HG03175 (cell line): ENCODE measurements at regions not wholly inside any gene's neighbourhood (a gene's known extent, or its start where the extent isn't known, plus 50 kb on each side); places are given as distances from the start of the nearest gene placed in this dataset.

Experiments
- ATAC-seq: cut with Tn5 transposase; IDR thresholded peaks from one replicate; pipeline ENCODE4 v1.9.1; 2021; ENCODE audit warnings: mild to moderate bottlenecking, moderate library complexity; ENCODE audit not compliant: unreplicated experiment

GRCh38 chr5:6176102-6176693, 202.1 kb downstream of the MED10 start:
- ATAC-seq = no peak

GRCh38 chr5:6175172-6175854, 203.0 kb downstream of the MED10 start:
- no peak for ATAC-seq

GRCh38 chr5:6169660-6170059, 208.7 kb downstream of the MED10 start:
- no peak for ATAC-seq

DNA sequence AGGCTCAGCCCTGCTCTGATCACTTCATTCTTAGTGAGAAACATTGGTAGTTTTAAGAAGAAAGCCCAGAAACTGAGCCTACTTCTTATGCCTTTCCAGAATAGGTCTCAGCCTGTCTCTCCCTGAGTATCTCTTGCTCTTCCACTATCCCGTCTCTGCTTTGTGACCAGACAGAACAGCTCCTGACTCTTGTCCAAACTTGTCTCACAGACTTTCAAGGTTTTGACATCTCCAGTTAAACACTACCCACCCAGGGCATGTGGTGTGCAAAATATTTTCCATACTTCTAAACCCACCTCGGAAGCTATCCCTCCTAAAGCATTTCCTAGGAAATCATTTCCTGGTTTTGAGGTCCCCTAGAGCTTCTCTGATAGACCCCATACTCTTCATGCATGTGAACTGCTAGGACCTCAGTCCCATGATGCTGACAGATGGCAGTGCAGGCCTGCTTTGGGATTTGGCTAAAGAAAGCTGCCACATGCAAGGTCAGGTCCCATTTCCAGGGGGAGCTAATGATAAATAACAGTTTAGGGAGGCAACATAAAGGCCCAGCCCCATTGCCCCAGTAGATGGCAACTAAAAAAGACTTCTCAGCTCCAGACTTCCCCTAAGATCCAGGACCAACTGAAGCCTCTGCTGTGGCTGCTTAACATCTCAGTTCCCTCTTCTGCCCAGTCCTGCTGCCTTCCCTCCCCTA, 211.5 kb downstream of the MED10 start:
- ATAC-seq = no peak

- ATAC-seq = no peak
These were observed 214.4 kb downstream of the MED10 start for GRCh38 chr5:6163913-6164312.

DNA sequence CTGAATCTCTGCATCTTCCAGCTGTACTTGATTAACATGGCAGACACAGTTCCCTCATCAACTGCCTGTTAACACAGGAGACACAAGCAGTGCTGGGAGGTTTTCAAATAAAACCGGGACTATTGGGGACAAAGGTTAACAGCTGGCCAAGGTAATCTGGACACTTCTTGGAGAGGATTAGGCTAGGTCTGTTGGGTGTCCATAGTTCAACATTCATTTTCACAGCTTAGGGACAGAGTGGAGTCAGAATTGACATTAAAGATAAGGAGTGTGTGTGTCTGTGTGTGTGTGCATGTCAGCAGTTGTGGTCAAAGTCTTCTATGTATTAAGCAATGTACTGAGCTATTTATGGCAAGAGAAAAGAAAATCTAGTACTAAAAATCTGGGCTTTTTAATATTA, 216.2 kb downstream of the MED10 start:
- no peak for ATAC-seq

DNA sequence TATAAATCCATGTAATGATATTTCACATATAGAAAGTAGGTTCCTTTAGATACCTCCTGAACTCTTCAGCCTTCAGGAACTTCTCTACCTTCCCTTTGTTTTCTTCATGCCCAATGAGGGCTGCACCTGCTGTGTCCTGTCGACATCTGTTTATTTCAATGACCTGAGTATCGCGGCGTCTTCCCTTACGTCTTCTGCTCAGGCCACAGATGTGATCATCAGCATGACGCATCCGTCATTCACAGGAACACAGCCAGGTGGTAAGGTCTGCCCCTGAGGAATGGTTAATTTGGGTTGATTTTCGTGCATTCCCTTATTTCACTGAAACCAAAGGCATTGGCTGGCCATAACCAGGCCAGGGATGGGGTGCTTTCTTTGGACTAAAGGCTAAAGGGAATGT, 217.1 kb downstream of the MED10 start:
- no peak for ATAC-seq

DNA sequence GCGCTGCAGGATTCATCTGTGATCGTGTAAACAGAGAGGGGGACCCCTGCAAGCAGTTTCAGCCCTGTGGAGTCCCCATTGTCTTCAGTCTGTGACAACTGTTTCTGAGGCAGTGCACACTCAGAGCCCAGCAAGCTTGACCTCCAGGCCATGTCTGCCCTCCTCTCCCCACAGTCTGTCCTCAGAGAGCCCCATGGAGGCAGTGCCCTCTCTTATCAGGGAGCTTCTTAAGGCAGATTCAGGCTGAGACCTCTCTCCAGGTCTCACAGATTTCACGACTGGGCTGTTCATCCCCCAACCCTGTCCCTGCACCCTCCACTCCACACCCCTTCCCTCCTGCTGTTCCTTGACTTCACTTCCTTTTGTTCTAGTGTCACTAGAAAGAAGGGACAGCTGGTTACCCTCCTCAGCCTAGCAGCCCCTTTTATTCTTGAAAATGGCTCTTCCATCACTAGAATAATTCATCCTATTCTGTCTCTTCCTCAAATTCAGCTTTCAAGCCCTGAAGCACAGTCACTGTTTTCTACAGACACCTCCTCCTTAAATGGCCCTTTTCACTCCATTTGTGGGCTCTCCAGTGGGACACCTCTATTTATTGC, 218.4 kb downstream of the MED10 start:
- no peak for ATAC-seq

DNA sequence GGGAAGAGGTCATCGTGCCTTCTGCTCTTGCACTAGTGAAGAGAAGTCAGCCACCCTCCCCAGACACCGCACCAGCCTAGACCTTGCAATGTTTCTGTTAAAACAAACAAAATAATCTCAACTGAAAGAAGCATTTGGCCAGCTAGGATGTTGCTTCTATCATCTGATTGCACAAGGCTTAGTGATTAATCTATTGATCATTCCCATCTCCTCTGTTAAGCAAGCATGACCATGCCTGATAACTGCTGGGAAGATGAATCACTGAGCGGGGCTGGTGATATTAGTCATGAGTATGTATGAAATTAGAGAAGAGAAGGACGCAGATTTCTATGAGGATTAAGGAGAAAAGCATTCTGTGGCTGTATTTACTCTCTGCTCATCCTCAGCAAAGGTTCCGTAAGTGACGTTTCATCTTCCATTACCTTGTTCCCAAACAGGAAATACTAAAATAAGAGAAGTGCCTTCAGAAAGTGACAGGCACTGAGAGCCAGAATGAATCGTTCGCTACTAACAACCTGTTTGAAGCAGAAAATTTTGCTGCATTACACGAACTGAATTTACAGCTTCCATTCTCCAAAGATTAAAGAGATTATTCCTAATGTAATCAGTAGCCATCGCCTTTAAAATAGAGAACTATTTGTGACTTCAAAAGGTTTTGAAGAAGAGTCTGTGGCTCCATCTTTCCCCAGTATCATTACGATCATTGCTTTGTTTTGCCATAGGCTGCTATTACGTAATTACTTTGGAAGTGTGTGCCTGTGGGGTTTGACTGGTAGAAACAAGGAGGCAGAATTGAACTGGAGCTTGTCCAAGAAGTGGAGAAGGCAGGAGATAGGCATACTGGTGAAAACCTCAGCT, 219.1 kb downstream of the MED10 start:
- no peak for ATAC-seq

GRCh38 chr5:6154216-6154615, 224.1 kb downstream of the MED10 start:
- no peak for ATAC-seq

GRCh38 chr5:6146271-6146670, 232.1 kb downstream of the MED10 start:
- ATAC-seq = no peak

GRCh38 chr5:6145616-6146237, 232.6 kb downstream of the MED10 start:
- ATAC-seq = no peak

- ATAC-seq = no peak
These were observed 234.8 kb downstream of the MED10 start for GRCh38 chr5:6143523-6143922.

GRCh38 chr5:6142353-6142752, 236.0 kb downstream of the MED10 start:
- no peak for ATAC-seq

- ATAC-seq = no peak
These were observed 238.1 kb downstream of the MED10 start for GRCh38 chr5:6140219-6140618.

DNA sequence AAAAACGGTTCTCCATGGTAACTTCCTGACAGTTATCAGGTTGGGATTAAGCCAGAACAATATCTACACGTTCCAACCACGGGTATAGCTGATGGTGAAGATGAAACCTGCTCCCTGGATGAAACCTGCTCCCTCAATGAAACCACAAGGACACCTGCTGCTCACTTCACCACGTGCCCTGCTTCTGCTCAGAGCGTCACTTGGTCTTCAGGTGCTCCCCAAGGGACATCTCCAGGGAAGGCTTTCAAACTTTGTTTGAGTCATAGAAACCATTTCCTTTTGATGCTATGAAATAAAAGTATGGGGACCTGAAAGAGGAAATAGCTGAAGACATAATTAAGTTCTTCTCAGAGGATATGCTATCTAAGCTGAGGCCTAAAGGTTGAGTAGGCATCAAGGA, 242.4 kb downstream of the MED10 start:
- ATAC-seq = peak; percentile 64

DNA sequence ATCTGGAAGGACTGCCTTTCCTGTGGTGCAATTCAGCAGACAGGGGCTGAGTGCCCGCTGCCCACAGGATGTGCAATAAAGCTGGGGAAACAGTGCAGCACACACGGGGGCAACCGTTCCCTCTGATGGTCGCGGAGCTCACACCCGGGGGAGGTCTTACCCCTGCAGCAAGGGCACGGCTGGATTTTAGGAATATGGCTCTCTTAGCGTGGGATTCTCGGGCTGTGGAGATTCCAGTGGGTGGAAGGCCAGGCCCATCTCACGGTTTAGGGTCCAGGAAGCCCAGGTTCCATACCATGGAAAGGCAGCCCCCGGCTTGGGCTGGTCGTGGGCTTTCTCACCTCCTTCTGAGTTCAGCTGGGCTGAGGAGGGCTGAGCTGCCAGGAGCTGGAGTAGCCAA, 244.1 kb downstream of the MED10 start:
- ATAC-seq = no peak

- no peak for ATAC-seq
These were observed 252.6 kb downstream of the MED10 start for GRCh38 chr5:6125781-6126180.

GRCh38 chr5:6118691-6119090, 259.7 kb downstream of the MED10 start:
- no peak for ATAC-seq

DNA sequence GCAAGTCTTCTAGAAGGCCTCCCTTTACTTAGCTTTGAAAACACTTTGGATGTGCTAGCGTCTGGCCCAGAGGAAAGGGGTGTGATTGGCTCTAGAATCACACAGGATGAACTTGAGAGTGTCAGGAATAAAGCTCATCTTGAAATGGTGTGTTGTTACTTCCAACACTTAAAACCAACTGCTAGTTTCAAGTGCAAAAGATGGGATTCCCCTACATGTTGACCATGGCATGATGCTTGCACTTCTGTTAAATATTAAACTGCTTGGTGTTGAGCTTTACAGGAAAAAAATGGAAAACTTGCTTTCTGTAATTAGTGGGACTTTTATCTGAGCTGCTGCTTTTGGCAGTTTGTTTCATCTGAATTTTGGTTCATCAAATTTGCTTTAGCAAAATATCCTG, 261.1 kb downstream of the MED10 start:
- no peak for ATAC-seq

DNA sequence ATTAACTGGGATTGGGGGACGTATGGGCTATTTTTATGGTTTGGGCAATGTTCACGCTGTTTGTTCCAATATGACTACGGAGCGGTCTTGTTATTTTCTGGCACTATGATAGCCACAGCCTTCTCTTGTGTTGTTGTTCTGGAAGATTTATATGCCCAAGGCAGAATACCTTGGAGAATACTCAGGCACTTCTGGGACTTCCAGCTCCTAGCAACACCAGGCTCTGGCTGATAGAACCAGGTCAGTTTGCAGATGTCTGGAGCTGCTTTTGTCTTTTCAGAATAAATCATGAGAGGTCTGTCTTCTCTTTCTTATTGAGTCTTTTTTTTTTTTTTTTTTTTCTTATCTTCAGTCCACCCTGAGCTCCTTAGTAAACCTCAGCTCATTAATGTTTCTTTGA, 262.5 kb downstream of the MED10 start:
- no peak for ATAC-seq
